Right kidney (tissue), 1 donor: ENCODE measurements at regions not wholly inside any gene's neighbourhood (a gene's known extent, or its start where the extent isn't known, plus 50 kb on each side); places are given as distances from the start of the nearest gene placed in this dataset.

ENCODE experiments used
- DNase-seq: peaks from one replicate; pipeline ENCODE4 v3.0.0-alpha.2; 2016

DNA sequence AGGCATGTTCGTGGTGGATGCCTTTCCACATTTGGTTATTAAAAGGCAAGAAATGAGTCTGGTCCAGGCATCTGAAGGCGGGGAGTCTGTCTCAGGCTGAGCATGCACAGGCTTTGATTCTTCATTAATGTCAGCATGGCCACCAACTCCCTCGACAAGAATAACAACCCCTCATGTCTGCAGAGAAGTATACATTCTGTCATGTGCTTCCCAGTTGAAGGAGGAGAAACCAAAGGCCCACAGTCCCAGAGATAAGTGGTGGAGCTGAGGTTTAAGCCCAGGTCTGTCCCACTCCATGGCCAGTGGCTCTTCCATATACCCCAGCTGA lies 61.6 kb upstream of the LAPTM5 start:
- DNase-seq: no peak

DNA sequence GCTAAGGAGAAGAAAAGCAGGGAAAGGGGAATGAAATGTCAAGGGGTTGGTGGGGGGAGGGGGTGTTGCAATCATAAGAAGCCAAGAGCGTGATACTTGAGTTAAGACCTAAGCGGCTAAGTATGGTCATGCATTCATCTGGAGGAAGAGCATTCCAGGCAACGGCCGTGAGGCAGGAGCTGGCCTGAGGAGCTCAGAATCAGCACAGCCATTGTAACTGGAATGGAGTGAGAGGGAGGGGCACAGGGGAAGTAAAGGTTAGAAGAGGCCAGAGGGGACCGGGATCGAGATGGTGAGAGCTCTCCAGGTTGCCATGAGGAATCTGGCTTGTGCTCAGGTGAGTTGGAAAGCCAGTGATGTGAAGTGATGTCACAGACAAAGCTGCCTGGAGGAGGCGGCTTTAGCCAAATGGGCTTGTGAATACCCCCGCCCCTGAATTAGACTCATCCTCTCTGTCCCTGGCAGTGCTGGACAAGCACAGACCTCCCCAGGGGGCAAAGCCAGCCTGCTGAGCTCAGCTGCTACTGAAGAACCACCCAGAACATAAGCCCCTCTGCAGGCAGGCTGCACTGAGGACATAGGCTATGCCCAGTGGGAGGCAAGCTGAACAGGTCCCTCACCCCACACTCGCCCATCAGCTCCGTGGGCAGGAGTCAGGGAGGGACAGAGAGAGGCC lies 61.1 kb upstream of the LAPTM5 start:
- no peak for DNase-seq

DNA sequence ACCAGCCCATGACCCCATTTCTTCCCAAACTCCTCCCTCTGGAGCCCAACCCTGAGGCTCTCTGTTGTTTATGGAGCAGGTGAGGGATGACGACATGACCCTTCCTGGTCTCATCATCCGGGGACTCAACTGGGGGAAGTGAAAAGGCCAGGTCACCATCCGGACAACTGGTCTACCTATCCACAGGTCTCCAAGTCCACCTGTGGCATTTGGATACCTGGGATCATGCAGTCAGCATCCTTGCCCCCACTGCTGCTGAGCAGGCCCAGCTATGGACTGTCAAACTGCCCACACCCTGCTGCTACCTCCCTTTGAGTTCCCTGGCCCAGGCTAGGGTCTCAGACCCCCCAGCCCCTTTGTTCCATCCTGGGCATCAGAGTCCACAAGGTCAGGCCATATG lies 60.0 kb upstream of the LAPTM5 start:
- no peak for DNase-seq

DNA sequence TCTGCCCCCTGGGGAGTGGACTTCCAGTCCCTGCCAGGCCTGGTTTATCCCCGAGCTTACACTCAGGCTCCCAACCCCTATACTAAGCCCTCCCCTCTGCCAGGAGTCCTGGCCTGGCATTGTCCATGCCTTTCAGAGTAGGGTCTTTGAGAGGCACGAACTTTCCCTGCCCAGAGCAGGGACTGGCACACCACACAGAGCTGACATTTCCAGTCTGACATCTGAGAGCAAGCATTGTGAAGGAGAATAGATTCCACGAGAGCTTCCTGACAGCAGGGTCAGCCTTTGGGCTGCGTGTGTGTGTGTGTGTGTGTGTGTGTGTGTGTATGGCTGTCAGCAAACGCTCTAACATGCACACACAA lies 59.5 kb upstream of the LAPTM5 start:
- no peak for DNase-seq

DNA sequence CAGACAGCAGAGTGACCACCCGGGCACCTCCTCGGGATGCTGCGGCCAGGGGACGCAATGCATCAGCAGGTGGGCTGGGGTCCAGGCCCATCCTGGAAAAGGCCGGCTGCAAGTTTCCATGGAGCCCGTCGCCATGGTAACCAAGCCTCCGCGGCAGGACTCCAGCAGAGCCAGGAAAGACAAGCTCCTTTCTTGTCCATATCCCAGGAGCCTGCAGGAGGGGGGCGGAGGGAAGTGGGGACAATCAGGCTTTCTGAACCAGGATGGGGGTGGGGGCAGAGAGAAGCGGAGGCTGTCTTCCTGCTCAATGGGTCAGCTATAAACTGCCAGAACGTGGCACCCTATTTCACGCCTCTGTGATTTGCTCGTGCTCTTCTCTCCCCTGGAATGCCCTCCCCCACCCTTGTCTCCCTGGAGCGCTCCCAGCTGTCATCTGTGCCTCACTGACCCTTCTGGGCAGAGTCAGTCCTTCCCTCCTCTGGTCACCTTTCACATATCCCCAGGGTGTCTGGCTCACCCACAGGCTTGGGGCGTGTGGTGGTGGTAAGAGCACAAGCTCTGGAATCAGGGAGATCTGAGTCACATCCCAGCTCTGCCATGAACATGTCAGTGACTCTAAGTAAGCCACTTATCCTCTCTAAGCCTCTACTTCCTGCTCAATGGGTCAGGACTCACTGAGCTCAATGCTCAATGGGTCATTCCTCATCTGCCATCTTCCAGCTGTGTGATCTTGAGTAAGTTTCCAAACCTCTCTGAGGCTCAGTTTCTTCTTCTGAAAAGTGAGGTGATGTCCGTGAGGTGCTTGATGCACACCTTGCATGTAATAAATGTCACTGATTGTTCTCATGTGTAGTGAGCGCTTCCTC lies 58.9 kb upstream of the LAPTM5 start:
- peak; percentile 54 for DNase-seq

DNA sequence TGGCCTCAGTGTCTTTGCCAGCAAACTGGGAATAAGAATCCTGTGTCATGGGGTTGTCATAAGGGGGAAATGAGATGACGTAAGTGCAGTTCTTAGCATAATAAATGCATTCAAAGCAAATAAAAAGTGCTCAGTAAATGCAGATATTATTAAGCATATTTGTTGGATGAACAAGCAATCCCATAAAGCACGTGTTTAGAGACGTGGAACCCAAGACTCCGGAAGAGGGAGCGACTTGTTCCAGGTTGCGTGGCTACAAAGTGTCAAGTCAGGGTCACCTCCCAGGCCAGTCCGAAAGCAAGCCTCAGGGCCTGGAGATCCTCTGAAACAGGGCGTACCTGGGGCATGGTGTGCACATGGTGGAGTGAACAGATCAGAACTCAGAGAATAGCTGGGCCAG lies 58.0 kb upstream of the LAPTM5 start:
- no peak for DNase-seq

DNA sequence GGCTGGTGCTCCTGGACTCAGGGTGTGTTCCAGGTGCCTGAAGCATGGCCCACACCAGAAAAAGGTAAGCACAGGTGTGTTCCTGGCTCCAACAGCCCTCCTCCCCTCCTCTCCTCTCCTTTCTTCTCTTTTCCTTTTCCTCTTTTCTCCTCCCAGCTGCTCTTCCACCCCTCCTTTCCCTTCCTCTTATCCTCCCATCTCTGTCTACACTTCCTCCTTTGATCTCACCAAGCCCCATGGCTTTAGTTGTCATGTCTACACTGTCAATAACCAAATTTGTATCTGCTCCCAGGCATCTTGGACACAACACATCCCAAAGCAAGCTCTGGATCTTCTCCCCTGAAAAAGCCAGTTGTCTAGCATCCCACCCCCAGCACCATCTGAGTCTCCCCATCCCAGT lies 56.7 kb upstream of the LAPTM5 start:
- DNase-seq: no peak

DNA sequence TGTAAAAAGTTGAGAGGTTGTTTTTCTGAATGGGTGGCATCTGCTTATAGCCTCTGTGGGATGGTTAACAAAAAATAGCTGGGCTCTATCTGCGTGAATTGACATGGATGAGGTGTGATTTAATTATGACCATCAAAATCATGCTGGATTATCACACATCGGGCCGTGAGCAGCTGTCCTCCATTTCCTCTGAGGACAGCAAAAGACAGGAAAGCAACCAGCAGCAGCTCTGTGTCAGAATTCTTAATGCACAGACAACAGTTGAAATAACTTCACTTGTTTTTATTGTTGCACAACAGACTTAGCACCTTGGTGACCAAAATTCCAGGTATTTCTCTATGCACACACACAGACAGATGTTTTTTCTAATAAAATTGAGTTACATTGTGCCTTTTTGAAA lies 54.5 kb upstream of the LAPTM5 start:
- no peak for DNase-seq

DNA sequence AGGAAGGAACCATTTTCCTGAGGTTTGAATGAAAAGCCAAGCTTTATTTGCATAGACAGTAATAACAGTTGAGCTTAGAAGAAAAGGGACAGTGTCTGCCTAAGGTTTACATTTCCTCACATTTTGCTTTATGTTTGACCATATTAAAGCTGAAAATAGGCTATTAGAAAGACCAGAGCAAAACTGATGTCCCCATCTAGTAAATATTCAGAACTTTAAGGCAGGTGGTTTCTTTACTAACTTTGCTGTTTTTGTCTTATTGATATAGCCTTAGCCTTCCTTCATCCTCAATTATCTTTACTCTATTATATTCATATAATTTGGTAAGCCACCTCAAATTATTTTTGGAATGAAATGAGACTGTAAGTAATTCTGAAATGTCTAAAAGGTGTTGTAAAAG lies 53.6 kb upstream of the LAPTM5 start:
- no peak for DNase-seq

DNA sequence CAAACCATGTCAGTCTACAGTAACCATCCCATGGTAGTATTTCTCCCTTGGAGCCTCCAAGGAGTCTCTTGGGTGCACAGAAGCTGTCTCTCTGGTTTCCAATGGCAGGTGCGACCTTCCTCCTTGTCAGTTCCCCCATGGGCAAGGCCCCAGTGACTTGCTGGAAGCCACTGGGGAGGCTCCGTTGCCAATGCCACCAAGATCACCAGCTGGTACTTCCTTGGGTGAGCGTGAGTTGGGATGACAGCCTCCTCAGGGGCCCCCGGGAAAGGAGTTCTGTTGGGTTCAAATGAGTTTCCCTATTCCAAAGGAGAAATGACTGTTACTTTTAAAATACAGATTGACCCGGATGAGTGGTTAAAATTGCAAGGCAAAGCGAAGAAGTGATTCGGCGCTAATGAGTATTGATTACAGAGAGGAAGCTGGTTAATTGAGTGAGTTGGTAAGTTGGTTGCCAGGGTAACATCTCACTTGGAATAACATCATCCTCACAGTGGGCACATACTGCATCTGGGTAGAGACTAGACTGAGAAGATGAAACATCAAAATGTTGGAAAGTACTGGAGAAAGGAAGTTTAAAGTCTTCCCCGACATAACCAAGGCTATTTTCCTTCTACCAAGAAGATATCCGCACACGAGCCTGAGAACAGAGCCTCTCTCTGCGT lies 53.0 kb upstream of the LAPTM5 start:
- no peak for DNase-seq

DNA sequence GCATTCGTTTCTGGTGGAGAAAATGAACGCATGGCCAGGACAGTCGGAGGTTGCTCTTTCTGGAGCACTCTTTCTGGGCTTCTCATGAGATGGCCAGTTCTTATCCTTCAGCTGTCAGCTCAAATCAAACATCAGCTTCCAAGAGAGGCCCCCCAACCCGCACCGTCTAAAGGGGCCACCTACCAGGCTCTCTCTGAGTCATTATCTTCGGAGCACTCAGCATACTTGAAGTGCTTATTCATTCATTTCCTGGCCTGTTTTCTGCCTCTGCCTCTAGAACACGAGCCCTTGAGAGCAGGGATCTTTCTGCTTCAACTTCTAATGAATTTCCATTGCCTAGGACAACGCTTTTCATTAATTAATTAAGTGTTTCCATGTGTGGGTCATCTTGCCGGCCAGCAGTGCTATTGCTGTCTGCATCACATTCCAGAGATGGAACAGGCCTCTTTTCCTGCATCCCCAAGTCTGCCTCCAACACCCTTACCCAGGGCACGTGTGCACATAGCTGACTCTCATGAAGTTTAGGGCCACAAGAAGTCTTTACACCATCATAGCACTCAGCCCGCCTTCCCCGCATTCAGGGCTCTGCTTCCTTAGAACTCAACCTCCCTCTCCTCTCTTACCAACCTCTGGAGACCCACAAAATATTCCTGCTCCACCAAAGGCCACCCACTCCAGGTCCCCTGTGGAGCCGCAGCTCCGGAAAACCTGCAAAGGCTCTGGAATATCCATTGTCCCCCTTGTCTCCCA lies 52.1 kb upstream of the LAPTM5 start:
- DNase-seq: no peak

DNA sequence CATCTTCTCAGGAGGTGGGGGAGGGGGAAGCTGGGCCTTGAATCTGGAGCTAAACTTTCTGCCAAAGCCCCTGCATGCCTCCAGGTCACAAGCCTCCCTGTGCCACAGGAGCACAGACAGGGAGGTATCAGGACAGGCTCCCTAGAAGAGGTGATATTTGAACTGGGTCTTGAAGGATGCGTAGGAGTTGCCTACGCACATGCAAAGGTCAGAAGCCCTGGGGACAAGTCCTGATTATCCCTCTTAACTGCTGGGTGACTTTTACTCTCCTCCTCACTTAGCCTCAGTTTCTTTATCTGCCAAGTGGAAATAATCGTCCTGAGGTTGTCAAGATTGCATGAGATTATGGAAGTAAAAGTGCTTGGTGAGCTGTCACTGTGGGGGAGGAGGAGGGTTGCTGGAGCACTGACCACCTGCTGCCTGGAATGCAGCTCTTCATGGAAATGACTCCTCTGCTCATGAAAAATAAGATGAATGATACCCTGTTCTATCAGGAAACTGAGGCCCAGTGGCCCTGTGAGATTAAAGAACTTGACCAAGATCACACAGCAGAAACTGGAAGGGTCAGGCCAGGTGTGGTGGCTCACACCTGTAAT lies 50.6 kb upstream of the LAPTM5 start:
- DNase-seq: no peak

DNA sequence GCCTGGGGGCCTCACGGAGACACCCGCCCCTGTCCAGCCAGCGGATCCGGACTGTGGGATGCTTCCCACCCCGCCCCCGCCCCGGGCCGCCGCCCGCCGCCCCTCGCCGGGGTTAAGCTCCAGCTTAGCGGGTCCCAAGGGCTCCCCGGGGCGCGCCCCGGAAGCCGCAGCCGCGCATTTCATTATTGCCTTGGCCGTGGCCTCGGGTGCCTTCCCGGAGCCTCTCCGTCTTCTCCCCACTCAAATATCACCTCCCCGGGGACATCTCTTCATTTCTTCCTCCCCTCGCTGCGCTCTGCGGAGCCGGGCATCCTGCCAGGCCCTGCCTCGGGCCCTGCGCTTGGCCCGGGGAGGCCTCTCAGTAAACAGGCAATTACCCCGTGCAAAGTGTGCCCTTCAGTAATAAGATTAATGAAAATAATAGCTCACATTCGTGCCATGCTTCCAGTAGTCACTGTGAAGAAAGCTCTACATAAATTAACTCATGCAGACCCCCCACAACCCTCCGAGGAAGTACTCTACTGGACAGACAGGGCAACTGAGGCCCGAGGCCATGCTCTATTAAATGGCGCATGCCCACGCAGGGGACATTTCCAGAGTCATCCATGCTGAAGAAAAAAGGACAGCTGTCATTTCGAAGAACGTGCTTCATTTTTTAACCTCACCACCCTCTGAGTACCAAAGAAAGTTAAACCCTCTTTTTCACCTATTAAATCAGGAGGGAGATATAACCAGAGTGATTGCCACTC lies 49.9 kb upstream of the LAPTM5 start:
- no peak for DNase-seq
